NOMO-1 treated with DMSO at 0.1 percent for 48 hours (cell line): ENCODE measurements at regions not wholly inside any gene's neighbourhood (a gene's known extent, or its start where the extent isn't known, plus 50 kb on each side); places are given as distances from the start of the nearest gene placed in this dataset.

Experiments
- DNase-seq: peaks from one replicate; lab custom pipeline; 2025; ENCODE audit not compliant: unreplicated experiment; lab: John Stamatoyannopoulos, UW

- DNase-seq = no peak
Observed at GRCh38 chr6:1201547-1202200, 110.2 kb upstream of the FOXQ1 start.

- no peak for DNase-seq
Observed at GRCh38 chr6:1200409-1201101, 111.3 kb upstream of the FOXQ1 start.

- no peak for DNase-seq
Observed at GRCh38 chr6:1200081-1200408, 111.9 kb upstream of the FOXQ1 start.

- no peak for DNase-seq
Observed at GRCh38 chr6:1197309-1197708, 114.6 kb upstream of the FOXQ1 start.

GRCh38 chr6:1191141-1191630 lies 120.7 kb upstream of the FOXQ1 start:
- no peak for DNase-seq

GRCh38 chr6:1190366-1190765 lies 121.5 kb upstream of the FOXQ1 start:
- no peak for DNase-seq

GRCh38 chr6:1188199-1188598 lies 123.7 kb upstream of the FOXQ1 start:
- no peak for DNase-seq

- no peak for DNase-seq
Observed at GRCh38 chr6:1187293-1188131, 124.4 kb upstream of the FOXQ1 start.

GRCh38 chr6:1184318-1184717 lies 127.6 kb upstream of the FOXQ1 start:
- DNase-seq = no peak

GRCh38 chr6:1182722-1183521 lies 129.0 kb upstream of the FOXQ1 start:
- DNase-seq = no peak

GRCh38 chr6:1181939-1182605 lies 129.8 kb upstream of the FOXQ1 start:
- no peak for DNase-seq

GRCh38 chr6:1179571-1180459 lies 132.1 kb upstream of the FOXQ1 start:
- no peak for DNase-seq

- DNase-seq = no peak
Observed at GRCh38 chr6:1178590-1178989, 133.3 kb upstream of the FOXQ1 start.

GRCh38 chr6:1176567-1176966 lies 135.3 kb upstream of the FOXQ1 start:
- DNase-seq = no peak

- DNase-seq = no peak
Observed at GRCh38 chr6:1175877-1176276, 136.0 kb upstream of the FOXQ1 start.

GRCh38 chr6:1170794-1171193 lies 141.1 kb upstream of the FOXQ1 start:
- DNase-seq = no peak

GRCh38 chr6:1164600-1164999 lies 147.3 kb upstream of the FOXQ1 start:
- no peak for DNase-seq

GRCh38 chr6:1163501-1163900 lies 148.4 kb upstream of the FOXQ1 start:
- DNase-seq = no peak
